Fibroblast of skin of right quadriceps (primary cell): ENCODE measurements at regions not wholly inside any gene's neighbourhood (a gene's known extent, or its start where the extent isn't known, plus 50 kb on each side); places are given as distances from the start of the nearest gene placed in this dataset.

Experiments used
- DNase-seq: peaks from one replicate; pipeline ENCODE4 v3.0.0-alpha.2; 2013

GRCh38 chr6:22468256-22468965, 101.0 kb upstream of the HDGFL1 start:
- peak; percentile 31 for DNase-seq

DNA sequence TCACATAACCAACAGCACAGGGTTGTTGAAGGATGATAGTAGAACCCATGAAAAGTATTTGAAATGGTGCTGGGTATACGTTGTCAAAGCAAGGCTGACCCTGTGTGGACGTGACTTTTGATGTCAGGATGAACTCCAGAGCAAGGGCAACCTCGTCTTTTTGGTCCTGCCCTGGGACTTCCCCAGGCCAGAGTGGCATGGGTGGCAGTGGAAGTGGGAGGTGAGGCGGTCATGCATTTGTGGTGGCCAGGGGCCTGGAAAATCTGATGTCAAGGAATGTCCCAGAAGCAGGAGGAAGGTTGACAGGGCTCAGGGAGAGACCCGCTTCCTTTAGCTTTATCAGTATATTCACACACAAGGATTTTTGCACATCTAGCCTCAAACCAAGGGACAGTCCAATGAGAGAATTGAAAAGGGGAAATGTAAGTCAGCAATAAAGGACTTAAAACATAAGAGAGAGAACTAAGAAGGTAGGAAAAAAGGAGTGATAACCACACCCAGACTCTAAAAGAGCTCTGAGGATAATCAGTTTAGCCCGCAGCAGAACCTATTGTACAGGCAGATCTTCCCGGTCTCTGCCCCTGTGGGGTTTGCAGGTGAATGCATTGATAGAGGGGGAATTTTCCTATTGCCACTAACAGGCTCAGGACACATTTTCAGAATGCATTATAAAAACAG, 98.8 kb upstream of the HDGFL1 start:
- no peak for DNase-seq

GRCh38 chr6:22471132-22471690, 98.2 kb upstream of the HDGFL1 start:
- peak; percentile 40 for DNase-seq

- DNase-seq = no peak
Measured at GRCh38 chr6:22471746-22472145, 97.6 kb upstream of the HDGFL1 start.

DNA sequence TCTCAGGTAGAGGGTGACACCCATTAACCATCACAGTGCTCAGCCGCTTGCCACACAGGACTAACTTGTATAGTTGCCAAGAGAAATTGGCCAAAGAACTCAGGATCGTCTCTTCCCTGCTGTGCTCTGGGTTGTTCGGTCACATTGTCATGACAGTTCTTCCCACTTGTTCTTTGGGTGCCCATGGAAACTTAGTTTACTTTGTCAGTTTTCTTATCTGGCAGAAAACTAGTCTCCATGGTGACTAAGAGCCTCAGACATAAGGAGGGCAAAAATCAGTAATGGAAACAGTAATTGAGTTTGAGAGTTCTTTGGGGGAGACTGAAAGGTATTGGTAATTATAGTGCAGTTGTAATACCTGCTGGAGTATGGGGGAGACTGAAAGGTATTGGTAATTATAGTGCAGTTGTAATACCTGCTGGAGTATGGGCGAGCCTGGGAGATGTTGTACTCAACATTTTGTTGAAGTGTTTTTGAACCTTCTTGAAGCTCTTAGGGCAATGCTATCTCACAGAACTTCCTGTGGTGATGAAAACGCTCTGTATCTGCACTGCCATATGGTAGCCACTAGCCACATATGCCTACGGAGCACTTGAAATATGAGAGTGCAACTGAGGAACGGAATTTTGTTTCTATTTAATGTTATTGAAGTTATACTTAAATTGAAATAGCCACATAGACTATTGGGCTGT, 95.2 kb upstream of the HDGFL1 start:
- no peak for DNase-seq

GRCh38 chr6:22476811-22477390, 92.5 kb upstream of the HDGFL1 start:
- DNase-seq = no peak

GRCh38 chr6:22497276-22497675, 72.1 kb upstream of the HDGFL1 start:
- DNase-seq = no peak

DNA sequence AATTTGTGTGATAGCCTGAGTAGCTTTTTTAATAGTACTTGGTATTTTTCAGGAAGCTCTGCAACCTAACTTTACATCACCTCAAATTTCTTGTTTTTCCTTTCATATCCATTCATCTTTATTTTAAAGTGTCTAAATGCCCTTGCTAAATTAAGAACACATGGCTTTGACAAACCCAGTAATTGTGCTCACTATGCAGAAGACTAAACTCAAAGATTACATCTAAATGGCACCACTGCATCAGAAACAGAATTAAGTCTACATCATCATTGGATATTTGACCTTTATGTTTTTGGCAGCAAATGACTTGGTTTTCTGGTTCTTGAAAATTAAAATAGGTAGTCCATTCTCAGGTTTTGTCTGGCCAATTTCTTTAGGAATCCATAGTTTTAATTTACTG, 69.6 kb upstream of the HDGFL1 start:
- no peak for DNase-seq

- no peak for DNase-seq
Measured at GRCh38 chr6:22506496-22506895, 62.9 kb upstream of the HDGFL1 start.

GRCh38 chr6:22512686-22513427, 56.5 kb upstream of the HDGFL1 start:
- peak; percentile 75 for DNase-seq

- no peak for DNase-seq
Measured at GRCh38 chr6:22513667-22514066, 55.7 kb upstream of the HDGFL1 start.

DNA sequence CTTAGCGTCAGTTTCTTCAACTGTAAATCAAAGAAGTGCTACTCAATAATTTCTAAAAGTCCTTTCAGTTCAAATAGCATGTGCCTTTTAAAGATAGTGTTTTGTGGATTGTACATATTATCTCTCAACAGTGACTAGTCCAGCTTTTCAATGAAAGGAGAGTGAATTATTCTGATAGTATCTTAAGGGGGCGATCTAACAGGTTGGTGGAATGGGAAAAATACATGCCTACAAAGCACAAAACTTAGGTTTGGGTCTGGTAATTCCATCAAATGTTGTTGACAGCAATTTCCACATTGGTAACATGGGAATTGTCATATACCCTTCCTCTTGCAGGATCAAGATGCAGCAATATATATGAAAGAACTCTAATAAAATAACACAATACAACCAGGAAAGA, 50.1 kb upstream of the HDGFL1 start:
- DNase-seq = no peak
